ENCODE measurements at regions not wholly inside any gene's neighbourhood (a gene's known extent, or its start where the extent isn't known, plus 50 kb on each side); places are given as distances from the start of the nearest gene placed in this dataset.

DNA sequence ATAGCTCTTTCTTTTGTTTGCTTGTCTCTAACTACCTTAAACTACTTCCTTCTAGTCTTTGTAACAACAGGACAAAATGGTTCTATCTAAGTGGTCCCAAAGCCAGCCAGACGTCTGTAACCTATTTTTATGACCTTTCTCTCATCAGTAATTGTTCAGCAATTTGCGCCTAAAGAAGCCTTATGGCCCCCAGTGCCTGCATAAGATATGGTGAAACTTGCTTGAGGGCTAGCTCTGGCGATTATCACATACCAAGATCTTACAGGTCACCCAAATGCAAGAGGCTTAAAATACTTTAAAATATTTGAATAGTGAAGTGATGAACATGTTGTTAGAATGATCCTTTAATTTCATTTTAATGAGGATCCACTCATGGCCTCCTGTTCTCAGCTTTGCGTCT lies 369.4 kb downstream of the SOX2 start:
- TF ChIP-seq, protein P1, sequence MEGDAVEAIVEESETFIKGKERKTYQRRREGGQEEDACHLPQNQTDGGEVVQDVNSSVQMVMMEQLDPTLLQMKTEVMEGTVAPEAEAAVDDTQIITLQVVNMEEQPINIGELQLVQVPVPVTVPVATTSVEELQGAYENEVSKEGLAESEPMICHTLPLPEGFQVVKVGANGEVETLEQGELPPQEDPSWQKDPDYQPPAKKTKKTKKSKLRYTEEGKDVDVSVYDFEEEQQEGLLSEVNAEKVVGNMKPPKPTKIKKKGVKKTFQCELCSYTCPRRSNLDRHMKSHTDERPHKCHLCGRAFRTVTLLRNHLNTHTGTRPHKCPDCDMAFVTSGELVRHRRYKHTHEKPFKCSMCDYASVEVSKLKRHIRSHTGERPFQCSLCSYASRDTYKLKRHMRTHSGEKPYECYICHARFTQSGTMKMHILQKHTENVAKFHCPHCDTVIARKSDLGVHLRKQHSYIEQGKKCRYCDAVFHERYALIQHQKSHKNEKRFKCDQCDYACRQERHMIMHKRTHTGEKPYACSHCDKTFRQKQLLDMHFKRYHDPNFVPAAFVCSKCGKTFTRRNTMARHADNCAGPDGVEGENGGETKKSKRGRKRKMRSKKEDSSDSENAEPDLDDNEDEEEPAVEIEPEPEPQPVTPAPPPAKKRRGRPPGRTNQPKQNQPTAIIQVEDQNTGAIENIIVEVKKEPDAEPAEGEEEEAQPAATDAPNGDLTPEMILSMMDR (IDR thresholded peaks at IDR 0.05) = no peak
- no peak for TF ChIP-seq POLR2A (IDR thresholded peaks at IDR 0.05)

Measured in testis (tissue), 2 donors.